NB4 (cell line): ENCODE measurements at regions not wholly inside any gene's neighbourhood (a gene's known extent, or its start where the extent isn't known, plus 50 kb on each side); places are given as distances from the start of the nearest gene placed in this dataset.

ENCODE experiments used
- CTCF ChIP-seq: IDR thresholded peaks from one replicate; pipeline ENCODE4 v1.5.1; 2012; ENCODE audit warnings: low read depth, low read length
- POLR2A ChIP-seq: IDR thresholded peaks from 2 replicates; pipeline ENCODE4 v1.6.1; 2011; ENCODE audit warnings: mild to moderate bottlenecking; ENCODE audit not compliant: insufficient read length; ENCODE audit errors: extremely low read depth

- TF ChIP-seq POLR2A = no peak
- TF ChIP-seq CTCF = no peak
Observed at GRCh38 chr10:124250506-124250905, 157.1 kb upstream of the CHST15 start.
